CD4-positive, alpha-beta T cell treated with Interleukin-4 for 1 hour (primary cell): ENCODE measurements at regions not wholly inside any gene's neighbourhood (a gene's known extent, or its start where the extent isn't known, plus 50 kb on each side); places are given as distances from the start of the nearest gene placed in this dataset.

ENCODE experiments used
- DNase-seq, 2 donors: peaks; one replicate each; pipeline ENCODE4 v3.0.0-alpha.2; 2020 to 2022

GRCh38 chr15:39298271-39298962, 282.5 kb upstream of the THBS1 start:
- DNase-seq: no peak

GRCh38 chr15:39299486-39300267, 281.2 kb upstream of the THBS1 start:
- DNase-seq: no peak

DNA sequence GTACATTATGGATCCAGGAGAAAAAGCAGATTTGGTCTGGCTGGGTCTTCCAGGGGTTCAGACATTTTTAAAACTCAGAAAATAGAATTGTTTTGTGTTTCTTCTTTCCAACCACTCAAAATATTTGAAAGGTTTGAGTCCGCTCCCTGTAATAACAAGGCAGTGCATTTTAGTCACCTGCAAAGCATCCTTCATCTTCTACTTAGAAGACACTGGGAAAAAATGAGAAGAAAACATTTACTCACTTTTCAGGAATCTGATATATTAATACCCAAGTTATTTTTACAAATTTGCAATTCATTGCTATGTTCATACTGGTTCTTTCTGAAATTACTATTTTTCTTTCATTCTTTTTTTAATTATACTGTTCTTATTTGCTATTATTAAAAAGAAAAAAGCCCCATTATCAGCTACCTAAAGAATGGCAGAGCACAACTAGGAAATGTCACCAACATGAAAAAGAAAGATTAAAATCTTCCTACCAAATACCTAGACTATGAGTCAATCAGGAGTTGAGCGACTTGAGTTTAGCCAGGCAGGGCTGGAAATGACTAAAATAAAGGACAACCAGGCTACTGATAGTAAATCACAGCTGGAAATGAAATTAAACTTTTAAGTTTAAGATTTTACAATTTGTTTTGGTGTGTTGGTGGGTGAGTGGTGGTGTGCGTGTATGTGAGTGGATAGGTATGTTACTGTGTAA, 280.3 kb upstream of the THBS1 start:
- no peak for DNase-seq

- no peak for DNase-seq
These were observed 279.3 kb upstream of the THBS1 start for GRCh38 chr15:39301589-39301999.

DNA sequence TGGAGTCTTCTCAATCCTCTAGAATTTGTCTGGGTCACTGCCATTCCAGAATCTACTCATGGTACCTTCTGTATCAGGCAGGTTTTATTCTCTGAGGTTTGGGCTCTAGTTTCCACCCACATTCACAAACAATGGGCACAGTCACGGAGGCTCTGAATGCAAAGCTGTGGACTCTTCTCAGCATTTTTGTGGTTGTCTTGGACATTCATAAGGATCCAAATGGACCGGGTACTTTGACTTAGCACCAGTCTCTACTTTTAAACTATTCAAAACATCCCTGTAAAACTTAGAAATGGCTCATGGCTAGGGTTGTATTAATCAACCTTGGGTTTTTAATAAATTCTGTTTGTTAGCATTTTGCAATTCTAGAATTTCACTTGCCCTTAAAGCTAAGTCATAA, 277.9 kb upstream of the THBS1 start:
- DNase-seq: no peak

DNA sequence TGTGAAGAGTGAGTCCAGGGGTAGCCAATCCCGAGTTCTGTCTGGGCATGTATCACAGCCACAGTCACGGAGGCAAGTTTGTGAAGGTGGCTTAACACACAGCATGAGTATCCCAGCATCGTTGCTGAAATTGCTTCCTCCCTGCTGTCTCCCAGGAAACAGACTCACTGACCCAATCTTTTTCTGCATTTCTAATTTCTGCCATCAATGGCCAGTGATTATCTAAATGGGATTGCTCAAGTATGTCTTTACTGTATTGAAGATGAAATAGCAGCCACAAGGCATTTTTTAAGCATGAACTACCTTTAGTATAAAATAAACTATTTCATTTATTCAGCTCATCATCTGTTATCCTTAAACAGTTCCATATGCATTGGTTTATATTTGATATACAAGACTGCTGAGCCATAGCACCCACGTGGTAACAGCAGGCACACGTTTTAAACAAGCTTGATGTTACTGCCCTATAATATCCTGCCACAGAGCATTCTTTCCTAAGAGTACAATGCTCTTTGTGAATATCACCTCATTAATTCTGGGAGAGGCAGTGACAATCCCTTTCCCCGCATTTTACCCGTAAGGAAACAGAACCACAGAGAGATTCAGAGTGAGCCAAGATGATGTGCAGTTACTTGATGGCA, 276.6 kb upstream of the THBS1 start:
- DNase-seq: no peak

DNA sequence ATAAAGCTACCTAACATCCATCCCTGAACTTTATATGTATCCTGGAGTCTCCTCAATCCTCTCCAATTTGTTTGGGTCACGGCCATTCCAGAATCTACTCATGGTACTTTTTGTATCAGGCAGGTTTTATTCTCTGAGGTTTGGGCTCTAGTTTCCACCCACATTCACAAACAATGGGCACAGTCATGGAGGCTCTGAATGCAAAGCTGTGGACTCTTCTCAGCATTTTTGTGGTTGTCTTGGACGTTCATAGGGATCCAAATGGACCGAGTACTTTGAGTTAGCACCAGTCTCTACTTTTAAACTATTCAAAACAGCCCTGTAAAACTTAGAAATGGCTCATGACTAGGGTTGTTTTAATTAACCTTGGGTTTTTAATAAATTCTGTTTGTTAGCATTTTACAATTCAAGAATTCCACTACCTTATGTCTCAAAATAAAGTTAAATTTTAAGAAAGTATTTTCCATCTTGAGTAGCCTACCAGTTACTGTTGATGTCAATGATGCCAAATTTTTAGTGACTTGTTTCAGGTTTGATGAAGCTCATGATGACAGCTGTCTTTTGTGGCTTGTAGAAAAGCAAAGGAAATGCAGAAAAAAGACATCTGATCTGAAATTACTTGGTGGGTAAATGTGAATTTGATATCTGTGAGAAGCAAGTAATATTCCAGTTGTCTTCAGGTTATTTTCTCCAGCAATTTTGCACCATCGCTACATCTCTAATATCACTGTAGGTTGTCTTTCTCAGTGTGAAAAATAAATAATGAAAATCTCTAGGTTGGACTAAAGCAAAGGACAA, 275.7 kb upstream of the THBS1 start:
- no peak for DNase-seq

DNA sequence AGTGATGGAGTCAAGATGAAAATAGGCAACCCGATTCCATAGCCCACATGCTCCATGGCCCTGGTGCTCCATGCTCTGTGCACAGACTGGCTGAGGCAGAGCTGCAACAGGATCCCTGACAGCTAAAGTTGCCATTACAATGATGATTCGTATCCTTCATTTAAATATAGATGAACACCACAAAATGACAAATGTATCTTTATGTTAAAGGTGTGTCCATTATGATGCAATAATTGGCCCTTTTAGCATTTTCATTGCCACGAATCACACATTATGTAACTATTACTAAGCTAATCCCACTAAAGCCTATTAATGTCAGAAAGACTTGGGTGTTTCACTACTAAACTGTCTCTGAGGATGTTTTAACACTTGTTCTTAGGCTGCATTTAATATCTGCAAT, 270.2 kb upstream of the THBS1 start:
- no peak for DNase-seq

GRCh38 chr15:39312984-39313383, 267.9 kb upstream of the THBS1 start:
- peak in 1 of 2 donors; percentile 3 for DNase-seq

- no peak for DNase-seq
These were observed 267.4 kb upstream of the THBS1 start for GRCh38 chr15:39313467-39313866.

GRCh38 chr15:39313881-39314280, 267.0 kb upstream of the THBS1 start:
- no peak for DNase-seq

DNA sequence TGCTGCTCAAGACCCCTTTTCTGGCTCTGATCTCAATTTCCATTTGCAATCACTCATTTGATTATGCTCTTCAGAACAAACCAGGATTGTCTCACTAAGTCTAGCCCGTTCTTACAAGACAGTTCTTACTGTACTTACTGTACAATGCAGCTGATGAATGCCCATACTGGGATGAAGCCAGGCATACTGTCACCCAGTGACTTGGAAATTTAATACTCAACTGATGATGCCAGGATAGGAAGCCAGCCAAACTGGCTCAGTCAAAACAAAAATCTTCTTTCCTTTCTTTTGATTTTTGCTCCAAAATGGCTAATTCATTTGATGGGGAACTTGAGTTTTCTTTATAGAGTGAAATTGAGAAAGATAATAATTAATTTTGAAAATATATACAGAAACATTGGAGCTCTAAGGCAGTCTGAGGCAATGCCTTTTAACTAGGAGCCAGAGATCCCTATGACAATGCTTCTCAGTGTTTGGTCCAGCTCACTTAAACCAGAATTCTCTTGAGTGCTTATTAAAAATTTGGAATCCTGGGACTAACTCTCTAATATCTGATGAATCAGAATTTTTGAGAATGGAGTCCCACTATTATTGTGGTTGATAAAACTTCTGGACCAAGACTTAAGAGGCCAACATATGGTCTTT, 265.6 kb upstream of the THBS1 start:
- no peak for DNase-seq

DNA sequence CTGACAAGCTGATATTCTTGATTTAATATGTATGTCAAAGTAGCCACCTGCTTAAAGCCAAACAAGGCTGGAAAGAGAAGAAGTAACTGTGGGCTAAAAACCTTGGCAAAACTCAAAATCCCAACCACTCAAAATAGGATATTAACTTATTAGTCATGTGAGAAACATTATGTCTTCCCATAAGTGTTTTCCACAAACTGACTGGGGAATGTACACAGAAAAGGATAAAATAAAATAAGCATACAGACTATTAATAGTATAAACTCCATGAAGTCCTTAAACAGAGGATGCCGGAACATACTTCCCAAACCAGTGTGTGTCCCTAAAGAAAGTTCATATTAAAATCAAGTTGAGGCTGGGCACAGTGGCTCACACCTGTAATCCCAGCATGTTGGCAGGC, 263.7 kb upstream of the THBS1 start:
- no peak for DNase-seq

- DNase-seq: no peak
These were observed 262.6 kb upstream of the THBS1 start for GRCh38 chr15:39318231-39318630.

GRCh38 chr15:39320355-39320754, 260.5 kb upstream of the THBS1 start:
- DNase-seq: no peak

DNA sequence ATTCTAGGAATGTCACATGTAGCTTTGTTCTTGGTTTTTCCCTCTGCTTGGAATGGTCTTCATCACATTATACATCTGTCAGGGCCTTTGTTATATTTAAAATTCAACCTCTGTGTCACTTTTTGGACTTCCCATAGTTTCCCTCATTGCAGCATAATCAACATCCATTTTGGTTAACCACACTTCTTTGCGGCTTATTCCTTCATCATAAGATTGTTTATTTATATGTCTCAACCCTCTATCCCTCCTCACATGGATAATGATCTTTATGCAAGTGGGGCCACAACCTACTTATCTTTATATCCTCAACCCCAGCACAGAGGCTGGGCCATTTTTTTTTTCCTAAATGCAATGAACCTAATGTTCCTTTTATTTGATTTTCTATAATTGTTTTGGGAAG, 260.0 kb upstream of the THBS1 start:
- DNase-seq: no peak

GRCh38 chr15:39321977-39322376, 258.9 kb upstream of the THBS1 start:
- no peak for DNase-seq

DNA sequence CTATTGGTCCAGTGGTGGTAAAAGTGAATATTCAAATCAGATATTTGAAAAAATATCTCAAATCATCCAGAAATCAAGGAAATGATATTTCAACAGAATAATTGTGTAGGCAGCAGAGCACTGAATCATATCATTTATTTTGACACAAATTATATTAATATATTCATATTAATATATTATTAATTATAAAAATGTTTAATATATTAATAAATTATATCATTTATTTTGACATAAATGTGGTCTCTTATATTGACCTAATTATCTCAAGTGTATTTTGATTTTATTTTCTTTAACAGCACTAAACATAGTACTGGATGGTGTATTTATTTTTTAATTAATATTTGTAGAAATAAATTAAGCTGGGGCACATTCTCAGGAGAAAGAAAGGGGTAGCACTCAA, 257.7 kb upstream of the THBS1 start:
- DNase-seq: no peak

DNA sequence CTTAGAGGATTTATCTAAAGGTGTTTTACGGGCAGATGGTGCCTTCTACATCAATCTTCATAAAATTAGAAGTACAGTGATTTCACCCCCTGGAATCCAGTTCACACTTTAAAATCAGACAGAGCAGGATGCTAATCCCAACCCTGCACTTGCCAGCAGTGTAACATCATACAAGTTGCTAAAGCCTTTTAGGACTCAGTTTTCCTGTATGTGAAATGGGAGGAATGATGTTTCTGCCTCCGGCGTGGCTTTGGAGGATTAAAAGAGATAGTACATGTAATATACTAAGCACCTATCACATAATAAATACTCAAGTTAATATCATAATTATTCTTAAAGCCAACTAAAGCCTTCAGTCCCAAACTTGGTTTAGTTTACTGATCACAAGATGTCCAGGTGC, 257.2 kb upstream of the THBS1 start:
- no peak for DNase-seq

DNA sequence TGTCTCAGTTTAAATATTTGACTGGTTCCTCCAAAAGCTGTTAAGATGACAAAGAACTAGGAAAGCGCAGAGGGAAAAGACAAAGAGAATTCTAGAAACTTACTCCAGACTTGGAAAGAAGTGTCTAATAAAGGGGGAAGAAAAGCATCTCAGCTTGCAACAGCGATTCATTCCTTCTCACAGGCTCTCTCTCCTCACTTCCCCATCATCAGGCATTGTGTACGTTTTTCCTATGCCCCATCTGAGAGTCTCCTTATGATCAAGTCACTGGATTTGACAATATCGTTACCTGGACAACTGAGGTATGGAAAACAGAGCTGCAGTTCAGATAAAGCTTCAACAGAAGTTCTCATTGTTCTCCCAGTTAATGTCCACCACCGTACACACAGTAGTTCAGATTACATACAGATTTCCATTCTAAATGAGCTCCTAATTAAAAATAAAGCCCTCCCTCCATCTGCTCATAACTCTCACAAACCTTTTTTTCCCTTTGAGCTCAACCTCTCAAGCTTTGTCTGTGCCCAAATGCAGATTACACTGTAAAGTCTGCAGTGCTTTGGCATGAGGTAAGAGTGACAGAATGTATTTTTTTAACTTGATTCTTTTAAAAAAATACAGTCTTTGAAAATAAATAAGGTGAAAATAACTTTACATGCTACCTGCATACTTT, 254.4 kb upstream of the THBS1 start:
- DNase-seq: no peak

GRCh38 chr15:39327005-39327730, 253.7 kb upstream of the THBS1 start:
- DNase-seq: peak; percentile 3 to 64
